ENCODE measurements at regions not wholly inside any gene's neighbourhood (a gene's known extent, or its start where the extent isn't known, plus 50 kb on each side); places are given as distances from the start of the nearest gene placed in this dataset.
"Not testable (repeated sequence)": the region's sequence is repeated elsewhere in the genome, so short reads cannot be mapped to it uniquely, and the experiment has no call there.

- Histone ChIP-seq H2AFZ (ENCODE audit: low read length) (no peak overlapping the region), H3K4me3 (ENCODE audit: low read depth, low read length, poor library complexity, severe bottlenecking) (no peak overlapping the region), H3K9me3 (ENCODE audit: low read length) (no peaks in the 10 kb centered on the region), H3K4me1 (ENCODE audit: insufficient read depth, low read length, poor library complexity, severe bottlenecking) (no peaks in the 10 kb centered on the region), H3K4me2 (ENCODE audit: low read length) (no peak overlapping the region), H3K9me2 (ENCODE audit: insufficient read depth, low read length) (no peaks in the 10 kb centered on the region), H3K36me3 (ENCODE audit: insufficient read depth, low read length) (no peaks in the 10 kb centered on the region), H4K20me1 (ENCODE audit: insufficient read depth, low read length) (no peaks in the 10 kb centered on the region), H3K79me2 (ENCODE audit: insufficient read depth, low read depth, low read length) (no peaks in the 10 kb centered on the region), H3K27ac (ENCODE audit: low read depth, low read length, poor library complexity, severe bottlenecking) (no peak overlapping the region)
- no peak for TF ChIP-seq CTCF (conservative IDR thresholded peaks at IDR 0.05; ENCODE audit: low read length)
- TF ChIP-seq EZH2phosphoT487 (IDR thresholded peaks at IDR 0.05; ENCODE audit: borderline replicate concordance, low read depth, low read length), result no peak
- intact Hi-C loops (cut with micrococcal nuclease; ENCODE audit: unreplicated experiment), result no loop called here
- POLR2A ChIA-PET, result no interaction called here
- DNase-seq (ENCODE audit: low spot score), result no peak
- BruUV-seq (replicated peaks), result no TSS peak
- CTCF ChIA-PET (ENCODE audit: unreplicated experiment), result no interaction called here
Measured at GRCh38 chr7:114812570-114812969, 109.3 kb upstream of the MDFIC start.

GRCh38 chr7:114813624-114814023 is 108.3 kb upstream of the MDFIC start:
- no peak overlapping the region for H3K27ac ChIP-seq (ENCODE audit: low read depth, low read length, poor library complexity, severe bottlenecking)
- intact Hi-C loops (cut with micrococcal nuclease; ENCODE audit: unreplicated experiment), result no loop called here
- no peaks in the 10 kb centered on the region for H3K79me2 ChIP-seq (ENCODE audit: insufficient read depth, low read depth, low read length)
- no peaks in the 10 kb centered on the region for H3K9me3 ChIP-seq (ENCODE audit: low read length)
- no peak overlapping the region for H3K4me2 ChIP-seq (ENCODE audit: low read length)
- CTCF ChIA-PET (ENCODE audit: unreplicated experiment), result no interaction called here
- no peak for DNase-seq (ENCODE audit: low spot score)
- no peak overlapping the region for H2AFZ ChIP-seq (ENCODE audit: low read length)
- H3K9me2 ChIP-seq (ENCODE audit: insufficient read depth, low read length), result no peaks in the 10 kb centered on the region
- no peak overlapping the region for H3K4me3 ChIP-seq (ENCODE audit: low read depth, low read length, poor library complexity, severe bottlenecking)
- no TSS peak for BruUV-seq (replicated peaks)
- no peaks in the 10 kb centered on the region for H3K36me3 ChIP-seq (ENCODE audit: insufficient read depth, low read length)
- TF ChIP-seq EZH2phosphoT487 (IDR thresholded peaks at IDR 0.05; ENCODE audit: borderline replicate concordance, low read depth, low read length) (no peak), CTCF (conservative IDR thresholded peaks at IDR 0.05; ENCODE audit: low read length) (no peak)
- no peaks in the 10 kb centered on the region for H3K4me1 ChIP-seq (ENCODE audit: insufficient read depth, low read length, poor library complexity, severe bottlenecking)
- H4K20me1 ChIP-seq (ENCODE audit: insufficient read depth, low read length), result no peaks in the 10 kb centered on the region
- POLR2A ChIA-PET, result interaction anchor here (0.7 kb wide), 1 partner anchor 760 kb away, joined by 4 read pairs; no protein-coding TSS in a partner anchor

- H3K9me3 ChIP-seq (ENCODE audit: low read length); CTCF ChIA-PET (ENCODE audit: unreplicated experiment); H3K4me2 ChIP-seq (ENCODE audit: low read length); POLR2A ChIA-PET; H3K4me1 ChIP-seq (ENCODE audit: insufficient read depth, low read length, poor library complexity, severe bottlenecking); DNase-seq (ENCODE audit: low spot score); H3K4me3 ChIP-seq (ENCODE audit: low read depth, low read length, poor library complexity, severe bottlenecking); H3K9me2 ChIP-seq (ENCODE audit: insufficient read depth, low read length); H4K20me1 ChIP-seq (ENCODE audit: insufficient read depth, low read length); BruUV-seq (replicated peaks); H2AFZ ChIP-seq (ENCODE audit: low read length); intact Hi-C loops (cut with micrococcal nuclease; ENCODE audit: unreplicated experiment); H3K36me3 ChIP-seq (ENCODE audit: insufficient read depth, low read length); H3K79me2 ChIP-seq (ENCODE audit: insufficient read depth, low read depth, low read length); H3K27ac ChIP-seq (ENCODE audit: low read depth, low read length, poor library complexity, severe bottlenecking): not testable (repeated sequence)
Measured at GRCh38 chr7:114817036-114817435, 104.9 kb upstream of the MDFIC start.

Data from OCI-LY7 (cell line).